ENCODE measurements at regions not wholly inside any gene's neighbourhood (a gene's known extent, or its start where the extent isn't known, plus 50 kb on each side); places are given as distances from the start of the nearest gene placed in this dataset.
"Not testable (repeated sequence)": the region's sequence is repeated elsewhere in the genome, so short reads cannot be mapped to it uniquely, and the experiment has no call there.

DNA sequence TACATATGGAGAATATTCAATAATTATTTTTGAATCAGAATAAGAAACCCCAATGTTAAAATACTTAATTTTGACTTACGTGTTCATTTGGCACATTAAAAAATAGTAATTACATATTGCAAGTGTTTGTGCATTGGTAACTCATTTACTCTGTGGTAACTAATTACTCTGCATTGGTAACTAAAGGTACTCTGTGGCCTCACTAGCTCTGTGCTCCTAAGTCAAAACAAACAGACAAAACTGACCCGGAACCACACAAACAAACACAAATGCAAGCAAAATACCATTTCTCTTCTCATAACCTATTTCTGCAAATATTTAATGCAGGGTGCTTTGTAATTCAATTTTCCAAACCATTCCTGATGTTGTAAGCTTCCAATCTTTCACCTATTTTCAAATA lies 1244.3 kb downstream of the REEP3 start:
- H3K27me3 ChIP-seq, result no peaks in the 10 kb centered on the region
- WGBS (ENCODE audit: low lambda C conversion rate, missing lambda C conversion rate), result 74% methylated on average over 2 of the region's 2 CpGs
- H3K27ac ChIP-seq, result no peak overlapping the region
- no peaks in the 10 kb centered on the region for H3K36me3 ChIP-seq (replicated peaks; ENCODE audit: insufficient read depth, low read depth)
- no peak for DNase-seq (ENCODE audit: low spot score)
- no peaks in the 10 kb centered on the region for H3K9me3 ChIP-seq (ENCODE audit: low read depth)
- H2AFZ ChIP-seq, result no peak overlapping the region
- no peak overlapping the region for H3K4me3 ChIP-seq
- H3K4me1 ChIP-seq (ENCODE audit: insufficient read depth), result no peaks in the 10 kb centered on the region
- TF ChIP-seq EZH2phosphoT487 (IDR thresholded peaks at IDR 0.05; ENCODE audit: low read depth, severe bottlenecking, unreplicated experiment), result no peak
- TF ChIP-seq EZH2 (IDR thresholded peaks at IDR 0.05; ENCODE audit: borderline replicate concordance), result no peak
- TF ChIP-seq, protein P1, sequence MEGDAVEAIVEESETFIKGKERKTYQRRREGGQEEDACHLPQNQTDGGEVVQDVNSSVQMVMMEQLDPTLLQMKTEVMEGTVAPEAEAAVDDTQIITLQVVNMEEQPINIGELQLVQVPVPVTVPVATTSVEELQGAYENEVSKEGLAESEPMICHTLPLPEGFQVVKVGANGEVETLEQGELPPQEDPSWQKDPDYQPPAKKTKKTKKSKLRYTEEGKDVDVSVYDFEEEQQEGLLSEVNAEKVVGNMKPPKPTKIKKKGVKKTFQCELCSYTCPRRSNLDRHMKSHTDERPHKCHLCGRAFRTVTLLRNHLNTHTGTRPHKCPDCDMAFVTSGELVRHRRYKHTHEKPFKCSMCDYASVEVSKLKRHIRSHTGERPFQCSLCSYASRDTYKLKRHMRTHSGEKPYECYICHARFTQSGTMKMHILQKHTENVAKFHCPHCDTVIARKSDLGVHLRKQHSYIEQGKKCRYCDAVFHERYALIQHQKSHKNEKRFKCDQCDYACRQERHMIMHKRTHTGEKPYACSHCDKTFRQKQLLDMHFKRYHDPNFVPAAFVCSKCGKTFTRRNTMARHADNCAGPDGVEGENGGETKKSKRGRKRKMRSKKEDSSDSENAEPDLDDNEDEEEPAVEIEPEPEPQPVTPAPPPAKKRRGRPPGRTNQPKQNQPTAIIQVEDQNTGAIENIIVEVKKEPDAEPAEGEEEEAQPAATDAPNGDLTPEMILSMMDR (IDR thresholded peaks at IDR 0.05; ENCODE audit: poor library complexity), result no peak
- H3K79me2 ChIP-seq, result no peaks in the 10 kb centered on the region
- peak overlapping the region; percentile 10 for H3K4me2 ChIP-seq
- H3K9me2 ChIP-seq (replicated peaks; ENCODE audit: insufficient read depth), result no peaks in the 10 kb centered on the region
- H4K20me1 ChIP-seq (ENCODE audit: insufficient read depth, poor library complexity, severe bottlenecking), result no peaks in the 10 kb centered on the region

DNA sequence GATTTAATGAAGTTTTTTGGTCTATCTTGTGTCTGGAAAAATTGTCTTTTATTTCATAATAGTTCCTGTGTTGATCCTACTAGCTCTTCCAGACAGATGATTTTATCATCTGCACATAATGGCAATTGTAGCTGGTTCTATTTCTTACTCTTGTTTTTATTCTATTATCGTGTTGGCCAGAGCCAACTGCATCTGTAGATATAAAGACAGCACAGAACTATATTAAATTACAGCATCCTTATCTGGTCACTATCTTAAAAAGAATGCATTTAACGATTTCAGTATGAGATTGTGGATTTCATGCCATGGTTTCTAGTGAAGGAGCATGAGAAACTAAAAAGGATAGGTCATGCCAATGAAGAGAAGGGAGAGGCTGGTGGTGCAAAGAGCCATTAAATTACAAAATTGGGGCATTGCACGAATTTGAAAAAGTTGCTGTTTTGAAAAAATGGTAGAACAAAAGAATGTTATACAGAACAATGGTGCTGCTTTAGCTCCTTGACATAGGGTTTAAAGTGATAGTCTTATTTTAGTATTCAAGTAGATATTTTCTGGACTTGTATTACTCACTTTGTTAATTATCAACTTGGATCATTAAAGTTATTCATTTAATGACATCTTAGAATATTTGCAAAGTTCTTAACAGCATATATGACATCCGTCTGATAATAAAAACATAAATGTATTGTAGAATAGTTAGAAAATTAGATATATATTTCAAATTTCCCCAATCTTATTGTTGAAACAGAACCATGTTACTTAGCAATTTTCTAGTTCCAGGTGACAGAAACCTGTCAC lies 1250.3 kb downstream of the REEP3 start:
- no peaks in the 10 kb centered on the region for H3K4me1 ChIP-seq (ENCODE audit: insufficient read depth)
- TF ChIP-seq EZH2 (IDR thresholded peaks at IDR 0.05; ENCODE audit: borderline replicate concordance) (no peak), EZH2phosphoT487 (IDR thresholded peaks at IDR 0.05; ENCODE audit: low read depth, severe bottlenecking, unreplicated experiment) (no peak)
- TF ChIP-seq, protein P1 (IDR thresholded peaks at IDR 0.05; ENCODE audit: poor library complexity), result no peak
- no peaks in the 10 kb centered on the region for H3K36me3 ChIP-seq (replicated peaks; ENCODE audit: insufficient read depth, low read depth)
- H3K9me2 ChIP-seq (replicated peaks; ENCODE audit: insufficient read depth), result no peaks in the 10 kb centered on the region
- H3K4me3 ChIP-seq, result no peak overlapping the region
- no peak for DNase-seq (ENCODE audit: low spot score)
- no peaks in the 10 kb centered on the region for H4K20me1 ChIP-seq (ENCODE audit: insufficient read depth, poor library complexity, severe bottlenecking)
- no peak overlapping the region for H2AFZ ChIP-seq
- H3K79me2 ChIP-seq, result no peaks in the 10 kb centered on the region
- no peaks in the 10 kb centered on the region for H3K9me3 ChIP-seq (ENCODE audit: low read depth)
- WGBS (ENCODE audit: low lambda C conversion rate, missing lambda C conversion rate), result 83% methylated on average over 4 of the region's 4 CpGs
- H3K27ac ChIP-seq, result peak overlapping the region; percentile 39
- no peak overlapping the region for H3K4me2 ChIP-seq
- H3K27me3 ChIP-seq, result no peaks in the 10 kb centered on the region

DNA sequence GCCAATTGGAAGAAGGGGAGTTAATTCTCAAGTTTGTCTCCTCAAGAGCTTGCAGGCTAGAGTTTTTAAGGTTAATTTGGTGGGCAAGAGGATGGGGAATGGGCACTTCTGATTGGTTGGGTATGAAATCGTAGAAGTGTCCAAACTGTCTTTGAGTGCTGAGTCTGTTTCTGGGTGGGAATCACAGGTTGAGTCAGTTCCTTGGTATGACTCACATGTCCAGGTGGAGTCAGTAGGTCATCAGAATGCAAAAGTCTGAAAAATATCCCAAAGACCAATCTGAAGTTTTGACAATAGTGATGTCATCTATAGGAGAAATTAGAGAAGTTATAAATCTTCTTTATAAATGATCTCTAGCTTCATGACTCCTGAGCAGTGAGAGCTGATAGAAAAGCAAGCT lies 1252.2 kb downstream of the REEP3 start:
- no peaks in the 10 kb centered on the region for H3K36me3 ChIP-seq (replicated peaks; ENCODE audit: insufficient read depth, low read depth)
- no peaks in the 10 kb centered on the region for H3K9me2 ChIP-seq (replicated peaks; ENCODE audit: insufficient read depth)
- H3K4me2 ChIP-seq, result no peak overlapping the region
- H3K9me3 ChIP-seq (ENCODE audit: low read depth), result no peaks in the 10 kb centered on the region
- TF ChIP-seq, protein P1 (IDR thresholded peaks at IDR 0.05; ENCODE audit: poor library complexity), result no peak
- TF ChIP-seq EZH2 (IDR thresholded peaks at IDR 0.05; ENCODE audit: borderline replicate concordance), result no peak
- TF ChIP-seq EZH2phosphoT487 (IDR thresholded peaks at IDR 0.05; ENCODE audit: low read depth, severe bottlenecking, unreplicated experiment), result no peak
- no peak overlapping the region for H2AFZ ChIP-seq
- H3K4me1 ChIP-seq (ENCODE audit: insufficient read depth), result no peaks in the 10 kb centered on the region
- no peak overlapping the region for H3K27ac ChIP-seq
- H4K20me1 ChIP-seq (ENCODE audit: insufficient read depth, poor library complexity, severe bottlenecking), result no peaks in the 10 kb centered on the region
- H3K27me3 ChIP-seq, result no peaks in the 10 kb centered on the region
- no peak overlapping the region for H3K4me3 ChIP-seq
- H3K79me2 ChIP-seq, result no peaks in the 10 kb centered on the region
- WGBS (ENCODE audit: low lambda C conversion rate, missing lambda C conversion rate), result 100% methylated on average over 1 of the region's 1 CpG
- DNase-seq (ENCODE audit: low spot score), result no peak

DNA sequence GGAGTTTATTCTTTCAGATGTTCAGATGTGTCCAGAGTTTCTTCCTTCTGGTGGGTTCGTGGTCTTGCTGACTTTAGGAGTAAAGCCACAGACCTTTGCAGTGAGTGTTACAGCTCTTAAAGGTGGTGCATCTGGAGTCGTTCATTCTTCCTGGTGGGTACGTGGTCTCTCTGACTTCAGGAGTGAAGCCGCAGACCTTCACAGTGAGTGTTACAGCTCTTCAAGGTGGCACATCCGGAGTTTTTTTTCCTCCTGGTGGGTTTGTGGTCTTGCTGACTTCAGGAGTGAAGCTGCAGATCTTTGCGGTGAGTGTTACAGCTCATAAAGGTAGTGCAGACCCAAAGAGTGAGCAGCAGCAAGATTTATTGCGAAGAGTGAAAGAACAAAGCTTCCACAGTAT lies 1263.2 kb downstream of the REEP3 start:
- not testable (repeated sequence) for H3K79me2 ChIP-seq; H2AFZ ChIP-seq; H4K20me1 ChIP-seq (ENCODE audit: insufficient read depth, poor library complexity, severe bottlenecking); H3K27me3 ChIP-seq; H3K4me1 ChIP-seq (ENCODE audit: insufficient read depth); H3K4me2 ChIP-seq; H3K9me3 ChIP-seq (ENCODE audit: low read depth); DNase-seq (ENCODE audit: low spot score); H3K27ac ChIP-seq; H3K4me3 ChIP-seq; H3K36me3 ChIP-seq (replicated peaks; ENCODE audit: insufficient read depth, low read depth); H3K9me2 ChIP-seq (replicated peaks; ENCODE audit: insufficient read depth)
- WGBS (ENCODE audit: low lambda C conversion rate, missing lambda C conversion rate), result 92% methylated on average over 7 of the region's 7 CpGs

Measured in hepatocyte (in vitro differentiated cells).